ENCODE measurements at regions not wholly inside any gene's neighbourhood (a gene's known extent, or its start where the extent isn't known, plus 50 kb on each side); places are given as distances from the start of the nearest gene placed in this dataset.

- no peak for TF ChIP-seq CTCF (IDR thresholded peaks at IDR 0.05; ENCODE audit: unreplicated experiment)
- peaks cover 2% of the 10 kb centered on the region for H3K27me3 Mint-ChIP-seq (ENCODE audit: unreplicated experiment)
- H3K36me3 Mint-ChIP-seq (ENCODE audit: low read depth, unreplicated experiment): no peaks in the 10 kb centered on the region
- no peak overlapping the region for H3K27ac Mint-ChIP-seq (ENCODE audit: unreplicated experiment)
- DNase-seq (ENCODE audit: low spot score): no peak
- H3K9me3 Mint-ChIP-seq (ENCODE audit: unreplicated experiment): no peaks in the 10 kb centered on the region
- no peak overlapping the region for H3K4me3 Mint-ChIP-seq (ENCODE audit: unreplicated experiment)
- H3K4me1 Mint-ChIP-seq (ENCODE audit: unreplicated experiment): no peaks in the 10 kb centered on the region
These were observed 53.2 kb upstream of the FSTL4 start for GRCh38 chr5:133665571-133665970.

- Mint-ChIP-seq H3K27me3 (ENCODE audit: unreplicated experiment) (peaks cover 2% of the 10 kb centered on the region), H3K4me1 (ENCODE audit: unreplicated experiment) (no peaks in the 10 kb centered on the region), H3K9me3 (ENCODE audit: unreplicated experiment) (no peaks in the 10 kb centered on the region), H3K27ac (ENCODE audit: unreplicated experiment) (no peak overlapping the region), H3K36me3 (ENCODE audit: low read depth, unreplicated experiment) (no peaks in the 10 kb centered on the region), H3K4me3 (ENCODE audit: unreplicated experiment) (no peak overlapping the region)
- no peak for DNase-seq (ENCODE audit: low spot score)
- no peak for TF ChIP-seq CTCF (IDR thresholded peaks at IDR 0.05; ENCODE audit: unreplicated experiment)
These were observed 52.1 kb upstream of the FSTL4 start for GRCh38 chr5:133664422-133664821.

GRCh38 chr5:133663397-133664054, 51.2 kb upstream of the FSTL4 start:
- Mint-ChIP-seq H3K4me1 (ENCODE audit: unreplicated experiment) (no peaks in the 10 kb centered on the region), H3K27me3 (ENCODE audit: unreplicated experiment) (peaks cover 2% of the 10 kb centered on the region), H3K27ac (ENCODE audit: unreplicated experiment) (no peak overlapping the region), H3K36me3 (ENCODE audit: low read depth, unreplicated experiment) (no peaks in the 10 kb centered on the region), H3K4me3 (ENCODE audit: unreplicated experiment) (no peak overlapping the region), H3K9me3 (ENCODE audit: unreplicated experiment) (no peaks in the 10 kb centered on the region)
- no peak for TF ChIP-seq CTCF (IDR thresholded peaks at IDR 0.05; ENCODE audit: unreplicated experiment)
- DNase-seq (ENCODE audit: low spot score): no peak

GRCh38 chr5:133662578-133662977, 50.2 kb upstream of the FSTL4 start:
- Mint-ChIP-seq H3K27me3 (ENCODE audit: unreplicated experiment) (peaks cover 2% of the 10 kb centered on the region), H3K4me3 (ENCODE audit: unreplicated experiment) (no peak overlapping the region), H3K27ac (ENCODE audit: unreplicated experiment) (no peak overlapping the region), H3K4me1 (ENCODE audit: unreplicated experiment) (no peaks in the 10 kb centered on the region), H3K36me3 (ENCODE audit: low read depth, unreplicated experiment) (no peaks in the 10 kb centered on the region), H3K9me3 (ENCODE audit: unreplicated experiment) (no peaks in the 10 kb centered on the region)
- no peak for TF ChIP-seq CTCF (IDR thresholded peaks at IDR 0.05; ENCODE audit: unreplicated experiment)
- no peak for DNase-seq (ENCODE audit: low spot score)
